NCI-H2107 treated with DMSO at 0.1 percent for 48 hours (cell line): ENCODE measurements at regions not wholly inside any gene's neighbourhood (a gene's known extent, or its start where the extent isn't known, plus 50 kb on each side); places are given as distances from the start of the nearest gene placed in this dataset.

Experiments
- DNase-seq: peaks from one replicate; lab custom pipeline; 2025; ENCODE audit not compliant: unreplicated experiment; lab: John Stamatoyannopoulos, UW

DNA sequence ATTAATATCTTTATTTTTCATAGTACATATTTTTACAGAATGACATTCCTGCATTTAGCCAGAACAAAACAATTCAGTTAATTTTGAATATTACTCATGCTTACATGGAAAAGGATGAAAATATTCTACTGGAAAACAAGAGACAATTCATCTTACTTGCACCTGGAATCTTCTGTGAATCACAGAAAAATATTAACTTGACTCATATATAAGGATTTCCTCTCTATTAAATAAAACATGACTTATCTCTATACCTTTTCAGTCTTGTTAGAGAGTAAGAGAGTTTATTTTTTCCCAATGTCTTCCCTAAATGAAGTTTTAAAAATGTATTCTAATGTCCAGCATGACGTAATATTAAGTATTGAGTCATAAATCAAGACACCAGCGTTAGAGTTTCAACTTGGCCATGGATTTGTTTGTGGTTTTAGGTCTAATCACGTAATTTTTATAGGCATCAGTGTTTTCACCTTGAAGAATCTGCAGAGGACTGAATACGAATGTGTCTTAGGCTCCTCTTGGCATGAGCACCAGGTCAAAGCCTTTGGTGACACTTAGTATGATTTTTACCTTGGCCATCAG lies 445.1 kb upstream of the JAG1 start:
- no peak for DNase-seq

DNA sequence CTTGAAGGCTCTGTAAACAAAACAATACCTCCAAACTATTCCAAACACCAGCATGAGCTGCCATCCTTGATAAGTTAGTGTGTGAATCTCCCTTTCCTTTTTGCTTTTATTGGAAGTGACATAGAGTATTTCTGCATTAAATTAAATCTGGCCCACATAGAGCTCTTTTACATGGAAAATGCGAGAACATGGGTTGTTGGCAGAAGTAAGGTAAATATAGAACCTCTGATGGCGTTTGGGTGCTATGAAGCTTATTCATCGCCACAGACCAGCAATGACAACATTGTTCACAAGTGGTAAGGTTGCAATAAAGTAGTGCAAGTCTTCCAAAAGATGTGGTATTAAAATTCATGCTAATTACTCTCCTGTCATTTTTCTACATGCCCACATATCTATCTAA lies 445.8 kb upstream of the JAG1 start:
- no peak for DNase-seq

- DNase-seq, result no peak
These were observed 446.6 kb upstream of the JAG1 start for GRCh38 chr20:11120431-11120830.

DNA sequence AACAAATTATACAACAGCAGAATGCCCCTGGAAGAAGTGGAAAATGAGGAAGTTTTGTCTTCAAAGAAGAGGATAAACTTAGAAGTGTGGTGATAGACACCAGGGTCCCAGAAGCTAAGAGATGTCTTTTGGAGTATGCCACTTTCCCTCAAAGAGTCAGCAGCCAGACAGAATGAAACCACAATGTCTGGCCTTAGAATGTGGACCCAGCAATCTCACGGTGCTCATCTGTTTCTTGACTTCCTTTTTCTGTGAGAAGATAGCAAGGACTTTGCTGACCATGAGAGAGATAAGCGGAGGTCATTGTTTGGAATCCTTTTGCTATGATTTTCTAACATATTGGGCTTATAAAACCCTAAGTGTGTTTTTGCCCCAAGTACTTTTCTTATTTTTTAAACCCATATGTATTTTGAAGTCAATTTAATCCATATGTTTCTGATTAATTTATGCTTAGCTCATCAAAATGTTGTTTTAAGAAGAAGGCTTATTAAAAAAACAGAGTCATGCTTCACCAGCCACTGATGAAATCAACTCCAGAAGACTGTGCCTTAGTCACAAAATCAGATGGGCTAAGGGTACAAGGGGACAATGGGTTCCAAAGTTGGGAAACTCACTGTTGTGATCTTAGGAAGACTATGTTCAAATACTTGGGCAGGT lies 451.2 kb upstream of the JAG1 start:
- no peak for DNase-seq

DNA sequence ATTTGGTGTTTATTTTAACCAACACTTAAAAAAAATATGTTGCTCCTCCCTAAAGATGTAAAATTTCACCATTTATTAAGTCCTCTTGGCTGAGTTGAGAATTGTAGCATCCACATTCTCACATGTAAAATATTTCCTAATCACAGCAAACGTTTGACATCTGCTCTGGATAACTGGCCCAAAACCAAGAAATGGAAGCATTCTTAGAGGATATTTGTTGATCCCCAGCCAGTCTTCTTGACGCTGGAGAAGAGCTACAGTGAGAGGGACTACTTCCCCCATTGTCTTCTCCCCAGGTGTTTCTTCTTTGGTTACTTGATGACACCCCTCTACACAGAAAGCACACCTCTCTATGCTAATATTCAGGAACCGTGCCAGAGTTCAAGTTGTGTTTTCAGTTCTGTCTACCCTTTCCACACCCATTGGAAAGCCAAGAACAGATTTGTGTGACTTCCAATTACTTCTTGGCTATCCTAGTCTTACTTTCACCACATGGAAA lies 454.5 kb upstream of the JAG1 start:
- DNase-seq, result no peak

GRCh38 chr20:11128721-11129120 lies 454.9 kb upstream of the JAG1 start:
- DNase-seq, result no peak

GRCh38 chr20:11130554-11131166 lies 456.9 kb upstream of the JAG1 start:
- DNase-seq, result no peak

- DNase-seq, result no peak
These were observed 459.1 kb upstream of the JAG1 start for GRCh38 chr20:11132819-11133415.

DNA sequence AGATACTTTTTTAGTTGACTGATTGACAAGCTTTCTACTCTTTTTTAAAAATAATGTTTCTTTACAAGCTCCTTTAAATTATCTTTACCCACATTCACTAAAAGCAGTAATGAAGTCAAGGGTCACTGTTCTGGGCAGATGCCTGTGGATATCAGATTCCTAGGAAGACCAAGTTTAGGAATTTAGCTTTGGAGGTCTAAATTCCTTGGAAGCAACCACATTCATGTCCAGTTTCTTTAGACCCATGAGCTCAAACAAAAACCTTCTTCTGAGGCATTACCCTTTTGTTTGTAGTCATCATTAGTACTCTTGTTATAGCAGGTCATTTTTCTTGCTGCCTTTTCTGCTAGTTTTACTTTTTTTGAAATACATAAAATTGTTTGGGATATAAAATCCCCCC lies 462.9 kb upstream of the JAG1 start:
- no peak for DNase-seq

GRCh38 chr20:11137688-11138087 lies 463.9 kb upstream of the JAG1 start:
- no peak for DNase-seq

GRCh38 chr20:11140359-11140758 lies 466.6 kb upstream of the JAG1 start:
- no peak for DNase-seq

GRCh38 chr20:11143481-11143880 lies 469.7 kb upstream of the JAG1 start:
- no peak for DNase-seq

DNA sequence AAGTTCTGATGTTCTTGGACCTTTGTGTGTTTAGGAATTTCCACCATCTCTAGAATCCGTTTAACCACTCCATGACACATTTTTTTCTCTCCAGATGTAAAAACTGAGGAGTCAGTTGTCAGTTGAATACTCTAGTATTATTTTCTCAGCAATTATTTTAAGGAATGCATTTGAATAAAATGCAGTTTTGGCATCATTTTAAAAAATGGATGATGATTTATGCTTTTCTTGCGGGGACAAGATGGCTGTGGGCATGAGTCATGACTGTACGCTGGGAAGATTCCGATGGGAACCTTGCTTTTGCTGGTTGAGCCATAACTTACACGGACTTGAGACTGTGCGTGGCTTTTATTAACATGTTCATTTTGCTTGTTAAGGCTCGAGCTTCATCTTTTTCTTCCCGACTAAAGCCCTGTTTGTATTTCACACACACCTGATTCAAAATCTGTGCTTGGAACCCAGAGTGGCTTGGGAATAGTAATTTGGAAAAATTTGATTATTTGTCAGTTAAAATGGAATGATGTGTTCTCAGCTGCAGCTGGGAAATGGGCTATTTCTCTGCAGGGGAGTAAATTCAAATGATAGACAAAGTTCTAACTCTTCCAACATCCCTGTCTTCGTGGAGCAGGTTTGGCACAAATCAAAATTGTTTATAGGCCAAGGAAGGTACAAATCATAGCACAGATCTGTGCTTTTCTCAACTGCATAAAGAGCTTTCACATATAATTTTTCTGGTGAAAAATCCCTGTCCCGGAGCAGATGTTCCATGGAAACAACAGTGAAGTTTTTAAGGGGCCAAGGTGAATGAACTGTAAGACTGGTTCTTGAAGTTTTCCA lies 470.5 kb upstream of the JAG1 start:
- DNase-seq, result no peak

DNA sequence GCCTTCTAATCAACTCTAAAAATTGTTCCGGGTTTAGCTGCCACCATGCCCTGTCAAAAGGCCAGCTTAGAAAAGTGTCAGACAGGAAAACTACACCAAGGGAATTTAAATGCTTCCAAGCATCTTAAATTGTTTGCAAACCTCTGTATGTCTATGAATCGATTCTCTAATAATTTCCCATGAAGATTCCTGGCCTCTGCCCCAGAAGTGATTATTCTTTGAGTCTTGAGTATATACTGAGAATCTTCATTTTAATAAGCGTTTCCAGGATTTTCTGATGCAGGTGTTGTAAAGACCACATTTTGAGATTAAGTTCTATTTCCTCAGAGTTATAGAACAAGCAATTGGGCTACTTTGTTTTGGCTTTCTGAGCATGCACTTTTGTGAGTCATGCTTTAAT lies 471.8 kb upstream of the JAG1 start:
- no peak for DNase-seq

DNA sequence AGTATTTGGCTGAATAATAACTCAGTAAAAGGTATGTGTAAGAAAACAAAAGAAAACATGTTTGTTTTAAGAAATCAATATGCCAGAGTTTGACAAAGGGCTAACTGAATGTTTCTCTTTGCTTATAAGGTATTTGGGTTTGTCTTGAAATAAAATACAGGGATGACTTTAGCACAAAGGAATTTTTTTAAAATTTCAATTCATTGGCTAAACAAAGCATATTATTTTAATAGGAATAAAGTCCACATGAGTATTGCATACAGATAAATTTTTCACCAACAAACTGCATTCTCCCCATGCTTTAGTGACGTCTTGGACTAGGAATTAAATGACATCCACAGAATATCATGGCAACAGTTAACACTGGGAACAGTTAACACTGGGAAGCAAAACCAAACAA lies 480.0 kb upstream of the JAG1 start:
- DNase-seq, result no peak

GRCh38 chr20:11155156-11155756 lies 481.5 kb upstream of the JAG1 start:
- DNase-seq, result no peak

GRCh38 chr20:11156922-11157321 lies 483.1 kb upstream of the JAG1 start:
- DNase-seq, result no peak

DNA sequence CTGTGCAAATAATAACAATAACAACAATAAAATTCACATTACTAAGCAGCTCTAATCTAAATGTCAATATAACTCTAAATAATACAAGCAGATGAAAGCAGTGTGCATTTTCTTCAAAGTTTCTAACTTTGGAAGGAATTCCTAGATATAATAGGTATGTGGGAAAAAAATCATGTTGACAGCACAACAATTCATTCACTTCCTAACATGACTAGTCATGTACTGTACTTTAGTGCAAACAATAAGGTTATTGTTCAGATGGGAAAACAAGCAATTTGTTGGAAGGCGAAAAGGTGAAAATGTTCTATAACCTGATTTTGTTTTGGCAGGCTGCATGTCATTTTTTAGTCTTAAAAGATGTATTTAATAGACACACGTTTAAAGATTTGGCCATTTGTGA lies 484.3 kb upstream of the JAG1 start:
- DNase-seq, result no peak

GRCh38 chr20:11158589-11158988 lies 484.8 kb upstream of the JAG1 start:
- no peak for DNase-seq

GRCh38 chr20:11159728-11160127 lies 485.9 kb upstream of the JAG1 start:
- DNase-seq, result no peak
